ENCODE measurements at regions not wholly inside any gene's neighbourhood (a gene's known extent, or its start where the extent isn't known, plus 50 kb on each side); places are given as distances from the start of the nearest gene placed in this dataset.

DNA sequence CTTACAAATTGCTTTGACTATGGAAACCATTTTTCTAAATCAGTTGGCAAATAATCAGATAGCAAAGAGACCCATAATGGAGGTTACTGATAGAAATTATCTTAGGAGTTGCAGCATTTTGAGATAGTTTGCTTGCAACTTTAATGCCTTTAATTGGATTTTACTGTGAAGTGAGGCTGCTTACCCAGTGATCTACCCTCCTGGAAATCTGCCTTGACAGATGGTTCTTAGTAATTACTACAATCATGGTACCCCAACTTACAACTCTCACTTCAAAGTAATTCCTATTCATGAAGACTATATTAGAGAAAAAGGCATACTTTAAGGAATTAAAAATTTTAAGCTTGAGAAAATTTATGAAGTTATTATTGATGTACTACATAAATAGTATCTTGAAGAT, 1288.6 kb upstream of the CDH2 start:
- no peak for DNase-seq
- Histone ChIP-seq H3K36me3 (ENCODE audit: control insufficient read depth, insufficient read depth, low read length) (no peaks in the 10 kb centered on the region), H3K27me3 (ENCODE audit: control insufficient read depth, insufficient read depth, low read length) (no peaks in the 10 kb centered on the region), H3K9me3 (replicated peaks; ENCODE audit: control insufficient read depth, low read depth, low read length) (peaks cover 2% of the 10 kb centered on the region), H3K27ac (ENCODE audit: low read length) (no peak overlapping the region), H3K4me1 (ENCODE audit: control insufficient read depth, insufficient read depth, low read length) (no peaks in the 10 kb centered on the region), H3K4me3 (ENCODE audit: low read length) (no peak overlapping the region)

DNA sequence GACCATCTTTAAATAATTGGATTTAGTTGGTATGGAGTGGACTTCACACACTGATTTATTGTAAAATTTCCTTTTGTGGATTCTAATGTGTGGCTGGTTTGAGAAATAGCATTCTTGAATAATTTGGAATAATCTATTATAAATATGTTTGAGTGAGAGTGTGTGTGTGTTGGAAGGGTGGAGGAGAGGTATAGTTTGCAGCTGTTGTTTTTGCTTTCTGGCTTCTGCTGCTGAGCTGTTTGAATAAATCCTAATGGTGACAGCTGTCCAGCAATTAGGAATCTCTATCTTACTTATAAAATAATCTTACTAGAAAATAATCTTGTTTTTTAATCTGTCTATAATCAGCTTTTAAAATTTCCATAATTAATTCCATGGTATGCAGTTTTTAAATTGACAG, 1283.0 kb upstream of the CDH2 start:
- Histone ChIP-seq H3K27ac (ENCODE audit: low read length) (no peak overlapping the region), H3K27me3 (ENCODE audit: control insufficient read depth, insufficient read depth, low read length) (no peaks in the 10 kb centered on the region), H3K4me3 (ENCODE audit: low read length) (no peak overlapping the region), H3K36me3 (ENCODE audit: control insufficient read depth, insufficient read depth, low read length) (no peaks in the 10 kb centered on the region), H3K9me3 (replicated peaks; ENCODE audit: control insufficient read depth, low read depth, low read length) (peaks cover 2% of the 10 kb centered on the region), H3K4me1 (ENCODE audit: control insufficient read depth, insufficient read depth, low read length) (no peaks in the 10 kb centered on the region)
- peak; percentile 3 for DNase-seq

DNA sequence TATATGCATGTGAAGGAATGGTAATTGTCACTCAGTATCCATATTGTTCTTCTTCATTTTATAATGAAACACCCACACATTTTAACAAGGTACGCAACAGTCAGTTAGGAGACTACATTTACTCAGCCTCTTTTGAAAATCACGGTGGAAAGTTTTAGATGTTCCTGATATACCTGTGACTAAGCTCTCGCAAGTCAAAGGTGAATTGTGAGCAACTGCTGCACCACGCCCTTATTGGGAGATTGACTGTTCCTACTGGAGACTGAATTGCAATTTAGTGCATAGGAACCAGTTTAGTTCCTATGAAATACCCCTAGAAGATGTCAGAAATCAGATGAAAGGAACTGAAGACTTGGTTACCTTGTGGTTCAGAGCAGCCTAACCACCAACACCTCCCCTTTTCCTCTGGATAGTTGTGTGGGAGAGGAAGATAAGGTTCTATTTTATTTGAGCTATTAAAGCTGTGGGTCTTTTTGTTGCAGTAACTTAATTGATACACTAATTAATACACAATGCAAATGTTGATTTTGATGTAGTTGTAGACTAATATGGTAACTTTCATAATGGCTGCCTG, 1280.5 kb upstream of the CDH2 start:
- Histone ChIP-seq H3K4me3 (ENCODE audit: low read length) (no peak overlapping the region), H3K27ac (ENCODE audit: low read length) (no peak overlapping the region), H3K4me1 (ENCODE audit: control insufficient read depth, insufficient read depth, low read length) (no peaks in the 10 kb centered on the region), H3K36me3 (ENCODE audit: control insufficient read depth, insufficient read depth, low read length) (no peaks in the 10 kb centered on the region), H3K27me3 (ENCODE audit: control insufficient read depth, insufficient read depth, low read length) (no peaks in the 10 kb centered on the region), H3K9me3 (replicated peaks; ENCODE audit: control insufficient read depth, low read depth, low read length) (peaks cover 2% of the 10 kb centered on the region)
- DNase-seq = no peak
- WGBS (ENCODE audit: insufficient coverage) = no CpG with 5 or more reads among the region's 4 CpGs

DNA sequence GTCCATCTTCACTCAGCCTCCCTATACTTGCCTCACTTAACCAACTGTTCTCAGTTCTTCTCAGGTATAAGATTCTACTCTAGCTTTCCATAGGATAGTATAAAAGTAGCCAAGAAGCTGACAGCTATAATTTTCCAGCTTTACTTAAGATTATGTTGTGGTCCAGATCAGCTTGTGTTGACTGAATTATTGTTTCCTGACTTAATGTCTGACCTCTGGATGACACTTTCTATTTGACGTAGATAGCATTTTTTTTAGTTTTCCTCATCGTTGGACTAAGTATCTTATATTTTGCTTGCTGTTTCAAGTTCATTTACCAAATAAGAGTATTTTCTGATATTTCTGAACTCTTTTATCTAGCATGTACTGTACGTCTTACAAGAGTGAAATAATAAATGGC, 1272.5 kb upstream of the CDH2 start:
- Histone ChIP-seq H3K27ac (ENCODE audit: low read length) (no peak overlapping the region), H3K36me3 (ENCODE audit: control insufficient read depth, insufficient read depth, low read length) (no peaks in the 10 kb centered on the region), H3K4me3 (ENCODE audit: low read length) (no peak overlapping the region), H3K9me3 (replicated peaks; ENCODE audit: control insufficient read depth, low read depth, low read length) (no peaks in the 10 kb centered on the region), H3K4me1 (ENCODE audit: control insufficient read depth, insufficient read depth, low read length) (no peaks in the 10 kb centered on the region), H3K27me3 (ENCODE audit: control insufficient read depth, insufficient read depth, low read length) (no peaks in the 10 kb centered on the region)
- DNase-seq = peak; percentile 87
- no CpG with 5 or more reads among the region's 3 CpGs for WGBS (ENCODE audit: insufficient coverage)

DNA sequence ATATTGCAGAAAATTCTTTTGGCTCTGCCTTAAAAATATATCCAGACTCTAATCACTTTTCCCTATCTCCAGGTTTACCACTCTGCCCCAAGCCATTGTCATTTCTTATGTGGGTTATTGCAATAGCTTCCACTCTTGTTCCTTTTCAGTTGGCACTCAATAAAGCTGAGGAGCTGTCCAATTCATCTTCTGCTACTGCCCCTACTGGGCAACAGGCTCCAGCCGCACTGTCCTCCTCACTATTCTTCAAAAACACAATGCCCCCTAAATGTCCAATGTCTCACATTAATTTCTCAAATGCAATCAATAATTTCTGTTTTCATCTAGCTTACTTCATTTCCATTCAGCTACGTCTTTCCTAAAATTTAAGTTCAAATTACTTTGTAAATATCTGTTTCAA, 1262.5 kb upstream of the CDH2 start:
- Histone ChIP-seq H3K9me3 (replicated peaks; ENCODE audit: control insufficient read depth, low read depth, low read length) (no peaks in the 10 kb centered on the region), H3K27me3 (ENCODE audit: control insufficient read depth, insufficient read depth, low read length) (no peaks in the 10 kb centered on the region), H3K4me1 (ENCODE audit: control insufficient read depth, insufficient read depth, low read length) (no peaks in the 10 kb centered on the region), H3K4me3 (ENCODE audit: low read length) (no peak overlapping the region), H3K36me3 (ENCODE audit: control insufficient read depth, insufficient read depth, low read length) (no peaks in the 10 kb centered on the region), H3K27ac (ENCODE audit: low read length) (no peak overlapping the region)
- 88% methylated on average over 2 of the region's 2 CpGs for WGBS (ENCODE audit: insufficient coverage)
- DNase-seq = no peak

DNA sequence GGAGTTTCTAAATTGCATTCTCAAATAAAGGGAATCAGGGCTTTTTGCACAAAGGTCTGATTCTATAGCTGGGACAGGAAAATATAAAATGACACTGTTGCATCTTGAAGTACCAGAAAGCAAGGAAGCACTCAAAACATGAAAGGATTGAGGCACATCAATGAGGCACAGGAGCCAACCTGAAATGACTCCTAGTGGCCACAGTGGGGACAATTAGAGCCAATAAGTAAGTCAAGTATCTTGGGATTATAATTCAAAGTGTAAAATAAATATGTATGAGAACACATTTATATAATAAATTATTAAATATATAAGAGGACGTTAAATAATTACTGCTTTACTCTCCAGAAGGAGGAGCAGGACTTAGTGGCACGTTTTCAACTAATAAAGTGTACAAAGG, 1259.5 kb upstream of the CDH2 start:
- no peaks in the 10 kb centered on the region for H3K36me3 ChIP-seq (ENCODE audit: control insufficient read depth, insufficient read depth, low read length)
- H3K9me3 ChIP-seq (replicated peaks; ENCODE audit: control insufficient read depth, low read depth, low read length) = peaks cover 2% of the 10 kb centered on the region
- H3K27me3 ChIP-seq (ENCODE audit: control insufficient read depth, insufficient read depth, low read length) = no peaks in the 10 kb centered on the region
- H3K4me1 ChIP-seq (ENCODE audit: control insufficient read depth, insufficient read depth, low read length) = no peaks in the 10 kb centered on the region
- H3K4me3 ChIP-seq (ENCODE audit: low read length) = no peak overlapping the region
- no peak overlapping the region for H3K27ac ChIP-seq (ENCODE audit: low read length)
- WGBS (ENCODE audit: insufficient coverage) = no CpG with 5 or more reads among the region's 2 CpGs
- no peak for DNase-seq

DNA sequence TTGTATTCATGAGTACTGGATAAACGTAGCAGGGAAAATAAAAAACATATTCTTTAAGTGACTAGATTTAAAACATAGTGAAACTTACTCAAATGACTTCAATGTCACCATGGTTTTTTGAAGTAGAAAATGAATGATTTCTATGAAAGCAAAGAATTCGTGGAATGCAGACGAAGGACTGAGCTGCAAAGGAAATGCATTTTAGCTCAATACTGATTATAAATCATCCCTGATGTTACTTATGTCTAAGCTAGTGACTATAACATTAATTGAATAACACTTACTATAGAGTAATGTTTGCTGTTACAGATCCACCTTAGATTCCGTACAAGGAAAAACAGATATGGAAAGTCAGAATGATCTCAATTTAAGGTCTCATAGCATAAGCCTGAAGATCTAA, 1257.7 kb upstream of the CDH2 start:
- no peaks in the 10 kb centered on the region for H3K27me3 ChIP-seq (ENCODE audit: control insufficient read depth, insufficient read depth, low read length)
- no peaks in the 10 kb centered on the region for H3K4me1 ChIP-seq (ENCODE audit: control insufficient read depth, insufficient read depth, low read length)
- no CpG with 5 or more reads among the region's 4 CpGs for WGBS (ENCODE audit: insufficient coverage)
- no peak overlapping the region for H3K27ac ChIP-seq (ENCODE audit: low read length)
- no peak for DNase-seq
- peaks cover 2% of the 10 kb centered on the region for H3K9me3 ChIP-seq (replicated peaks; ENCODE audit: control insufficient read depth, low read depth, low read length)
- no peak overlapping the region for H3K4me3 ChIP-seq (ENCODE audit: low read length)
- H3K36me3 ChIP-seq (ENCODE audit: control insufficient read depth, insufficient read depth, low read length) = no peaks in the 10 kb centered on the region

DNA sequence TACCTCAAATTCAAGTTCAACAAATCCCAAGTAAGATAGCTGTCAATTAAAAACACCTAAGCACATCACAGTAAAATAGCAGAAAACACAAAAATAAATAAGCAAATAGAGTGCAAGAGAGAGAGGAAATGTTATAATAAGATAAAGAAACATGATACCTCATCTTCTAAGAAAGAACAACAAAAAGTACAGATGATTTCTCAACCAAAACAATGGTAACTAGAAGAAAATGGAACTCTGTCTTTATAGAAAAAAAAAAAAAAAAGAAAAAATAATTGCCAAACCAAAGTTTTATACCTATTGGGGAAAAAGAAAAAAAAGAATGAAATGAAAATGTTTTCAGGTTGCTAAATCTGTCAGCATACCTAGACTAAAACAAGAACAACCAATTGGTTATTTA, 1253.5 kb upstream of the CDH2 start:
- no peak overlapping the region for H3K27ac ChIP-seq (ENCODE audit: low read length)
- no peaks in the 10 kb centered on the region for H3K27me3 ChIP-seq (ENCODE audit: control insufficient read depth, insufficient read depth, low read length)
- H3K9me3 ChIP-seq (replicated peaks; ENCODE audit: control insufficient read depth, low read depth, low read length) = peaks cover 2% of the 10 kb centered on the region
- H3K4me3 ChIP-seq (ENCODE audit: low read length) = no peak overlapping the region
- no peaks in the 10 kb centered on the region for H3K4me1 ChIP-seq (ENCODE audit: control insufficient read depth, insufficient read depth, low read length)
- H3K36me3 ChIP-seq (ENCODE audit: control insufficient read depth, insufficient read depth, low read length) = no peaks in the 10 kb centered on the region
- no peak for DNase-seq

DNA sequence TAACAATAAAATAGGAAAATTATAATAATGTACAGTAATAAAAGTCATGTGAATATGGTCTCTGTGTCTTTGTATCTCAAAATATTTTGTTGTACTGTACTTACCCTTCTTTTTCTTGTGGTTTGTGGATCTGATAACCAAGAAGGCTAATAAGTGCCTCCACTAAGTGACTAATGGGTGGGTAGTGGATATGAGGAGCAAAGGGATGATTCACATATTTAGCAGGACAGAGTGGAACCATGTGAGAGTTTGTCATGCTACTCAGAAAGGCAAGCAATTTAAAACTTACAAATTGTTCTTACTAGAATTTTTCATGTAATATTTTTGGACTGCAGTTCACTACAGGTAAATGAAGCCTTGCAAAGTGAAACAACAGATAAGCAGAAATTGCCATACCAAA, 1241.2 kb upstream of the CDH2 start:
- Histone ChIP-seq H3K27me3 (ENCODE audit: control insufficient read depth, insufficient read depth, low read length) (no peaks in the 10 kb centered on the region), H3K36me3 (ENCODE audit: control insufficient read depth, insufficient read depth, low read length) (no peaks in the 10 kb centered on the region), H3K4me3 (ENCODE audit: low read length) (no peak overlapping the region), H3K4me1 (ENCODE audit: control insufficient read depth, insufficient read depth, low read length) (no peaks in the 10 kb centered on the region), H3K27ac (ENCODE audit: low read length) (no peak overlapping the region), H3K9me3 (replicated peaks; ENCODE audit: control insufficient read depth, low read depth, low read length) (peaks cover 19% of the 10 kb centered on the region)
- no peak for DNase-seq

DNA sequence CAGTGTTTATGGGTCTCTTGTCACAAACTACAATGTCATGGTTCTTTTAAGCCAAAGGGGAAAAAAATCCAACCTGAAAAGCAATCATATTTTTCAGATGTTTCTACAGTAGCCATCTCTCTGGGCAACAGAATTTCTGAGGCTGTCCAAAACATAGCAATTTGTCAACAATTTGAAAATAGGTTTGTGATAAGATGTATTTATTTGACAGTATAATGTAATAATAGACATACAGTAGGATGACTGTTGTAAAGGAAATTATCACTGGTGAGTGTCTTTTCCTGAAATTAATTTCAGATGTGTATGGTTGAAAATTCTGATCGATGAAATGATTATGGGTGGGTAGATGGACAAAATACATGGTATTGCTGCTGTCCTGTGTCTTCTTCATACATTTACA, 1230.1 kb upstream of the CDH2 start:
- DNase-seq = no peak
- Histone ChIP-seq H3K27ac (ENCODE audit: low read length) (no peak overlapping the region), H3K9me3 (replicated peaks; ENCODE audit: control insufficient read depth, low read depth, low read length) (peaks cover 5% of the 10 kb centered on the region), H3K27me3 (ENCODE audit: control insufficient read depth, insufficient read depth, low read length) (no peaks in the 10 kb centered on the region), H3K4me1 (ENCODE audit: control insufficient read depth, insufficient read depth, low read length) (no peaks in the 10 kb centered on the region), H3K4me3 (ENCODE audit: low read length) (no peak overlapping the region), H3K36me3 (ENCODE audit: control insufficient read depth, insufficient read depth, low read length) (no peaks in the 10 kb centered on the region)
- WGBS (ENCODE audit: insufficient coverage) = no CpG with 5 or more reads among the region's 1 CpG

DNA sequence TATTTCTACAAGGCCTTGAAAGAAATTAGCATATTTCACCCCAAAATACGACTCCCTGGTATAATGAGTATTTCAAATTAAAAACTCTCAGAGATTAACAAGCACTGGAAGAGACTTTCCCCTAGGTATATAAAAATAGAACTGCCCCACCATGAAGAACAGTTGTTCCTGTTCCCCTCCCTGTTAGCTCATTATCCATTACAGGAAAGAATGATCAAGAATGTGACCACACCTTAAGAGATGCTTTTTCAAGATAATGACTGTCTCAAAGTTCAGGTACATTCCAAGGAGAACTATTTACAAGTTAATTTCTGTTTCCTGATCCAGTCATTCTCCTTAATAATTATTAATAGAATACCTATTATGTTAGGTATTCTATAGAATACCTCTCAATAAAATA, 1220.6 kb upstream of the CDH2 start:
- WGBS (ENCODE audit: insufficient coverage) = no CpG with 5 or more reads among the region's 1 CpG
- Histone ChIP-seq H3K27ac (ENCODE audit: low read length) (no peak overlapping the region), H3K4me3 (ENCODE audit: low read length) (no peak overlapping the region), H3K4me1 (ENCODE audit: control insufficient read depth, insufficient read depth, low read length) (no peaks in the 10 kb centered on the region), H3K9me3 (replicated peaks; ENCODE audit: control insufficient read depth, low read depth, low read length) (peaks cover 9% of the 10 kb centered on the region), H3K36me3 (ENCODE audit: control insufficient read depth, insufficient read depth, low read length) (no peaks in the 10 kb centered on the region), H3K27me3 (ENCODE audit: control insufficient read depth, insufficient read depth, low read length) (no peaks in the 10 kb centered on the region)
- DNase-seq = no peak

Data from muscle of leg (tissue), 3 donors.